ENCODE measurements at regions not wholly inside any gene's neighbourhood (a gene's known extent, or its start where the extent isn't known, plus 50 kb on each side); places are given as distances from the start of the nearest gene placed in this dataset.
"Not testable (repeated sequence)": the region's sequence is repeated elsewhere in the genome, so short reads cannot be mapped to it uniquely, and the experiment has no call there.

DNA sequence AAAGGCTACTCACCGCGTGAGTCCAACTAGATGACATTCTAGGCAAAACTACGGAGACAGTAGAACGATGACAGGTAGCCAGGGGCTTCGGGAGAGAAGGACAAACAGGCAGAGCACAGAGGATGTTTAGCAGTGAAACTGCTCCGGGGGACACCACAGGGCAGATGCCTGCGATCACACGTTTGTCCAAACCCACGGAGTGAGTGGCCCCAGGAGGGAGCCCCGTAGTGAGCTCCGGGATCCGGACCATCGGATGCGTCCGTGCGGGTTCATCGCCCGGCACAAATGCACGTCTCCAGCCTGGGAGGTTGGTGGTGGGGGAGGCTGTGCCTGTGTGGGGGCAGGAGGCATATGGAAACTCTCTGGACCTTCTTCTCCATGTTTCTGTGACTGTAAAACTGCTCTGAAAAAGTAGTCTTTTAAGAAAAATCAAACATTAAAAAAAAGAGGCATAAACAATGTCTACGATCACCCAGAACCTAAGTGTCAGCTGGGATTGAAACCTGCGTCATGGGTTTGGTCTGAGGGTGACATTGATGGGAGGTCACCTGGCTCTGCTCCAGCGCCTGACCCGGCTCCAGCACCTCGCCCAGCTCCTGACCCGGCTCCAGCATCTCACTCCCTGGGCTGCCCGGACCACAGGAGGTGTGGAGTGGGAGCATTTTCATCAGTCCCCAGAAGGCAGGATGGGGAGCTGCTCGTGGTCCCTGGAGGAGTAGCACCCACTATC is 83.0 kb upstream of the CTDP1 start:
- DNase-seq, result no peak

DNA sequence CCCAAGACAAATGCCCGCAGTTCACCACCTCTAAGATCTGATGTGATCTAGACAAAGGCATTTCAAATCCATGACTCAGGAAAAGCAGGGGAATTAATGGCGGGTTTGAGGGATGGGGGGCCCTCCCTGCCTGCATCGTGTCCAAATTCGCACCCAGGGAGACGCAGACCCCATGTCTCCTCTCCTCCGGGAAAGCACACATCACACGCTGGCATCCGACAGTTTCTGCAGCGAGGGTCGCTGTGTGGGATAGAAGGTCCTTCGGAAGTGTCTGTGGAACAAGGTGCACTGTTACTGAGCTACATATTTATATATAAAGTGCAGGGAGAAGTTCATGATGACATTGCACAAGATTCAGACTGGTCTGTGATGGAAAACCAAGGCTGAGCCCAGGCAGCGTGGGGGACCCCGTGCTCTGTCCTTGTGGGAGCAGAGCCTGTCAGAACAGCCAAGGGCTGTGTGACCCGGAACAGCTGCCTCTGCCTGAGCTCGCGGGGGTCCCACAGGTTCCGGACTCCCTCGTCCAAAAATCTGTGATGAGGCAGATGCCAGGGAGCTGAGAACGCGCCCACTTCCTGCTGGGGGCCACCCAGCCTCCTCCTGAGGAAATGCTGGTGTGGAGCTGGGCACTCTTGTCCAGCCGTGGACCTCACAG is 82.3 kb upstream of the CTDP1 start:
- DNase-seq, result no peak

DNA sequence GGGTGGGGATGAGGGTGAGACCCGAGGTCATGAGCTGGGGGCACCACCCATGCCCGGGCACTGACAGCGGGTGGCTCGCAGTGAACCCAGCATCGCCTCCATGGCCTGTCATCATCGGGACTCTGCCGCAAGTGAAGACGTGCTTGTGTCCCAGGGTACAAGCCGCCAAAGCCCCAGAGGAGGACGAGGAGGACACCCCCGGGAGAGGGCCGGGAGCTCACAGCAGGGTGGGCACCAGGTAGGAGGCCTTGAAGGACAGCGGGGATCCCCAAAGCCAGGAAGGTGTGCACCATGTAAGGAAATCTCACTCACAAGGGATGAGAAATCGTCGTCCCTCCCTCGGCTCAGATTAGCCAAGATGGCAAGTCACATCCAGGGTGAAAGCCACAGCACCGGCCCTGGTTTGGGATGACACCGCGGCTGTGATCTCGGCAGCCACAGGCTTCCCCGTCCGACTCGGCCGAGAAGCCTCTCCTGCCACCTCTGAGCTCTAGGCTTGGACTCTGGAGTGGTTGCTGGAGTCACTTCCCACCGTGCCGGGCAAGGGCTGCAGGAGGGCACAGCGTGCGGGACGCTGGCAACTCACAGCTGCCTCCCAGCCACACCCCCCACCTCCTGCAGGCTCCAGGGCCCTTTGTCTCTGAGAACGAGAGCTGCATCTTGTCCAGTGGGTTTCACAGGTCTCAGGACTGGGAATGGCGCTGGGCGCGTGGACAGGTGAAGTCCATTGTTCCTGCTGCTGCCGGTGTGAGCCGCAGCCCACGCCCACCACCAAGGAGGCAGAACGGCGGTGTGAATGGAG is 81.6 kb upstream of the CTDP1 start:
- no peak for DNase-seq

DNA sequence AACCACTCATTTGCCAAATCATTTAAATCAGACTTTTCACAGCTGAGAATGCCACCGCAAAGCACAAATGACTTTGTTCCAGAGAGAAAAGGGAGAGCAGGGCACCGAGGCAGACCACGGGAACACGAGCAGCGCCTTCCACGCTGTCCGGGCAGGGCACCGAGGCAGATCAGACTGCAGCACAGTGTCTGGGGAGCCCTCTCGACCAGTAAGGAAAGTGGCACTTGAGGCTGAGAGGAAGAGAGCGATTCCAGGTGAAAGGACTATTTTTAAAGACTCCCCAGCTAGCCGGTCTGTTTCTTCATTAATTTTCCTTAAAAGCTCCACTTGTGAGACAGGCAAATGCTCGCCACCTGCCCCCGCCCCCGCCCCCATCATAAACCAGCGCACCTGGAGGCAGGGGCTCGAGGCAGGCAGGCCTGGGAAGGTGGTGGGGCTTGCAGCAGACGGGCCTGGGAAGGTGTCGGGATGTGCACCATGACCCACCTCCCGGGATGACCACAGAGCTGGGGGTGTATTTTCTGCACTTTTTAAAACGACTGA is 80.9 kb upstream of the CTDP1 start:
- no peak for DNase-seq

DNA sequence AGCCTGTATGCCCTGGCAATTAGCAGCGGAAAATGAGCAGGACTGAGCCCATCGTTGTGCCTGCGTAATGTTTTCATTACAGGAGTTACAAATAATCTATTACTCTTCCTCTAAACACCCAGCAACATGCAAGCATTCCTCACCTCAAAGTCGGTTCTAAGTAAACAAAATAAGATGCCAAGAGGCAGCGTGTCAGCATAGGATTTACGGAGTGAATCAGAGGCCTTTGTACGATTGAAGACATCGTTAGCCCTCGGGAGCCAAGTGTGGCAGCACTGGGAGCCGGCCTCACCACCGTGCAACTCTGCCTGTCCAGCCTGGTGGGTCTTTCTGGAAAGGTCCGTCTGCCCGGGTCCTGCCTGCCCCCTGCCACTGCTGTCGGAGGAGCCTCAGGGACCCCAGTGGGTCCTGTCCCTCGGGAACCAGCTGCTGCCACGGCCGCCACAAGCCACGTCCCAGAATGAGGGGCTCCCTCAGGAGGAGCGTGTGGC is 80.1 kb upstream of the CTDP1 start:
- peak; percentile 4 for DNase-seq

DNA sequence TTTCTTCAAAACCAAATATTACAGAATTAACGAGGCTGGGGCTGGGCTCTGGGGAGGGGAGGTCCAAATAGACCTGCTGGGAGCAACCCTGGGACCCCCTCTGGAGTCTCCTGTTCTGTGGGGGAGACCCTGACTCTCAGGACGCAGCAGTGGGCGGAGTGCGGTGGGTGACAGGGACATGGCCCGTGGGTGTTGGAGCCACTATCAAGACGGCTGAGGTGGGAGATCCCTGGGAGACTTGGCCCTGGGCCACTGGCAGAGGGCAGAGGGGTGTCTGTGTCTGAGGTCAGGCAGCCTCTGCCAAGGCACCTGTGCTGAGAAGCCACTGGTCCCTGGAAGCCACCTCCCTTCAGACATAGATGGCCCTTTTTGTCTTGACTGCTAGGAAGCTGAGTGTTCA is 79.5 kb upstream of the CTDP1 start:
- no peak for DNase-seq

DNA sequence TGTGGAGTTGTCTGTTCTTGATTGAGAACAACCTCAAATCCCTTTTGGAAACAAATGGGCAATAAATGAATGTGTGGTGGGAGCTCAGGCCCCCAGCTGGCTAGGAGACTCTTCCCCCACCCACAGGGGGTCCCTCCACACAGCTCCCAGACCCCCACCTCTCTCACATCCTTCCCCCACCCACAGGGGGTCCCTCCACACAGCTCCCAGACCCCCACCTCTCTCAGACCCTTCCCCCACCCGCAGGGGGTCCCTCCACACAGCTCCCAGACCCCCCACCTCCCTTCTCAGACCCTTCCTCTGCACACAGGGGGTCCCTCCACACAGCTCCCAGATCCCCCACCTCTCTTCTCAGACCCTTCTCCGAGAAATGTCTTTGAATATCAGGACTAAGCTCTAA is 79.0 kb upstream of the CTDP1 start:
- DNase-seq, result no peak

DNA sequence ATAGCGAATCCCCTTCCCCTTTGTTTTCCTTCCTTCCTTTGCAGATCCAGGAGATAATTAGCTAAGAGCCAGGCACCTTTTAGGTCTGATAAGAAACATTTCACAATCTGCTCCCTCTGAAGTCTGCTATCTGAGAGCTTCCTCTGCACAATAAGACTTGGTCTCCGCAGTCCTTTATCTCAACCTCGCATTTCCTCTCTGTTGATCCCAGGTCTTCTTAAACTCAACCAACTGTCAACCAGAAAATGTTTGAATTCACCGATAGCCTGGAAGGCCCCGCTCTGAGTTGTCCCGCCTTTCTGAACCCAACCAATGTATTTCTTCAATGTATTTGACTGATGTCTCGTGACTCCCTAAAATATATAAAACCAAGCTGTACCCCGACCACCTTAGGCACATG is 78.4 kb upstream of the CTDP1 start:
- DNase-seq, result no peak

DNA sequence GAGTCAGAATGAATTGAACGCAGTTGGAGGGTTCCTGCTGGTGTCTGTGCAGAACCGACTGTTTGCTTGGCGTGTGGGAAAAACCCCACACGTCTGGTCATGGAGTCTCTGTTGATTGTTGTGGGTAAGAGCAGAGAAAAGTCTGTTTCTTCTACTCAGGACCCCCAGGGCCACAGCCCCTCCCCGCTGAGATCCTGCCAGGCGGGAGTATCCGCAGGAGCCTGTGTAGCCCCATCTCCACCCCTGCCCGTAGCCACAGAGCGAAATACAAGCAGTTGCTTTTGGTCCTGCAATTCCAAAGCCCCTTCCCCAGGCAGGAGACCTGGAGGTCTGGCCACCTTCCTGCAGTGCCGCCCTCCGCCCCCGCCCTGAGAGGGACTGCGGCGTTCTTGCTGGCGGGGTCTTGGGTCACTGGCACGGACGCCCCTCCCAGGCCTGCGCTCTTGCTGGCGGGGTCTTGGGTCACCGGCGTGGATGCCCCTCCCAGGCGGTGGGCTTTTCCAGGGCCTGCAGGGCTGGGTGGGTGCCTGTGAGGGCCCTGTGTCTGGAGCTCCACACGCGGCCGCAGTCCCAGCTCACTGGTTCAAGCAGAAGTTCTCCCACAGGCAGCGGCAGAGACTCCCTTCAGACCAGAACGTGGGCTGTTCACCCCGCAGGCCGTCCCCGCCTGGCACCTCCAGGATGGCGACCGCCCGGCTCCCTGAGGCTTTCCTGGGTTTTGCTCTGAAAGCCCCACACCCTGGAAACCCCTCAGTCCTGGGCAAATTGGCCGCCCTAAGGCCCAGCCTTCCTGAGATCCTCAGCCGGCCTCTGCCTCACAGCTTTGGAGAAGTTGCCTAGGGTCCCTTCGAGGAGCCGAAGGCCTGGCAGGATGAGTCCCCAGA is 76.0 kb upstream of the CTDP1 start:
- no peak for DNase-seq

DNA sequence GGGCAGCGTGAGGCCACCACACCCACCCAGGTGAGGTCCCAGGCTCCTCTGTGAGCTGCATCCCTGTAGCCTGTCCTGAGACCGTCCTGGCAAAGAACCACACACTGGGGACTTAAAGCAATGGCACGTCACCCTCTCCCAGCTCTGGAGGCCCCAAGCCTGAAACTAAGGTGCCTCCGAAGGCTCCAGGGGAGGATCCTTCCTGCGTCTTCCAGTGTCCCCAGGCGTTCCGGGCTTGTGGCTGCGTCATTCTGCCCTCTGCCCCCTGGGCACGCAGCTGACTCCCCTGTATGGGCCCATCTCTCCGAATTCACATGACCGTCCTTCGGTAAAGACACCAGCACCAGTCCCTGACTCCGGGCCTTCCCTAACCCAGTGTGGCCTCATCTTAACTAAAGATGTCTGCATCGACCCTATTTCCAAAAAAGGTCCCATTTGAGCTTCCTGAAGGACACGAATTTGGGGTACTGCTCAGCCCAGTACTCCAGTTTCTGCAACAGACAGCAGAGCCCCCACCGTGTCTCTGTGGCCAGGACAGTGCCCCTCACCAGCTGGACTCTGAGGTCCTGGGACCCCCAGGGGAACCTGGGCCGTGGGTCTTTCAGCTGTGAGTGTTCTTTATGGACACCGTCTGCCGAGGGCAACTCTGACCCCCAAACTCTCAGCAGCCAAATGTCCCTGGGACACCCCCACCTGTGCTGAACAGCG is 75.2 kb upstream of the CTDP1 start:
- no peak for DNase-seq

DNA sequence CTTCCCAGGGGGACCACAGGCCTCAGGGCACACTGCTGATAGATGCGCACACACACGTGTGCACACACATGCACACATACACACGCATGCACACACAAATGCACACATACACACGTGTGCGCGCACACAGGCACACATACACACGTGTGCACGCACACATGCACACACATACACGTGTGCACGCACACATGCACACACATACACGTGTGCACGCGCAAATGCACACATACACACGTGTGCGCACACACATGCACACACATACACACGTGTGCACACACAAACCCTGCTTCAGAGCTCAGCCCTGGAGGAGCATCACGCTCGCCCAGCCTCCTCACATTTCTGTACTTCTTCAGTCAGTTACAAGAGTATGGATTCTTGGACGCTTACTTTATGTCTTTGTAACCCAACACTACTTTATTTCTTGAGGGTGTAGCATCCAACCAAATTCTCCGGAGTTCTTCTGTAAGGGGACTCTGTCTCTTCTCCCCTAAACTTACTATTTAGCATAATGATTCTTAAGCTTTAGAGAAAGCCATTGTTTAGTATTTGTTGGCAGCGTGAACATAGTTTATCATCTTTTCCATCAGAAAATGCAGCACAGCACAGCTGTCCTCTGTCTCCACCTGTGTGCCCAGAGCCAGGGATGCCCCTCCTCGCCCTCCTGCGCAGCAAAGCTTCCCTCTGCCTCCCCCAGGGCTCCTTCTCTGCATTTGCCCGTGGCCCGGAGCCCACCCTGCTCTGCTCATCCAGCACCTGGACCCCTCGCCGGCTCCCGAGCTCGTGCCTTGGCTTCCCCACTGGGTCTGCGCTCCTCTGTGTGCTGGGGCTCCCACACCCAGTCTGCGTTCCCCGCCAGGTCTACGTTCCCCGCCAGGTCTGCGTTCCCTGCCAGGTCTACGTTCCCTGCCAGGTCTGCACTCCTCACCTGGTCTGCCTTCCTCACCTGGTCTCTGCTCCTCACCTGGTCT is 74.4 kb upstream of the CTDP1 start:
- no peak for DNase-seq

DNA sequence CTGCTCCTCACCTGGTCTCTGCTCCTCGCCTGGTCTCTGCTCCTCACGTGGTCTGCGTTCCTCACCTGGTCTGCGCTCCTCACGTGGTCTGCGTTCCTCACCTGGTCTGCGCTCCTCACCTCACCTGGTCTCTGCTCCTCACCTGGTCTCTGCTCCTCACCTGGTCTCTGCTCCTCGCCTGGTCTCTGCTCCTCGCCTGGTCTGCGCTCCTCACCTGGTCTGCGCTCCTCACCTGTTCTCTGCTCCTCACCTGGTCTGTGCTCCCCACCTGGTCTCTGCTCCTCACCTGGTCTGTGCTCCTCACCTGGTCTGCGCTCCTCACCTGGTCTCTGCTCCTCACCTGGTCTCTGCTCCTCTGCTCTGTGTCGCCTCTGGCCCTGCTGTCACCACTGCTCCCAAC is 73.5 kb upstream of the CTDP1 start:
- DNase-seq, result not testable (repeated sequence)

DNA sequence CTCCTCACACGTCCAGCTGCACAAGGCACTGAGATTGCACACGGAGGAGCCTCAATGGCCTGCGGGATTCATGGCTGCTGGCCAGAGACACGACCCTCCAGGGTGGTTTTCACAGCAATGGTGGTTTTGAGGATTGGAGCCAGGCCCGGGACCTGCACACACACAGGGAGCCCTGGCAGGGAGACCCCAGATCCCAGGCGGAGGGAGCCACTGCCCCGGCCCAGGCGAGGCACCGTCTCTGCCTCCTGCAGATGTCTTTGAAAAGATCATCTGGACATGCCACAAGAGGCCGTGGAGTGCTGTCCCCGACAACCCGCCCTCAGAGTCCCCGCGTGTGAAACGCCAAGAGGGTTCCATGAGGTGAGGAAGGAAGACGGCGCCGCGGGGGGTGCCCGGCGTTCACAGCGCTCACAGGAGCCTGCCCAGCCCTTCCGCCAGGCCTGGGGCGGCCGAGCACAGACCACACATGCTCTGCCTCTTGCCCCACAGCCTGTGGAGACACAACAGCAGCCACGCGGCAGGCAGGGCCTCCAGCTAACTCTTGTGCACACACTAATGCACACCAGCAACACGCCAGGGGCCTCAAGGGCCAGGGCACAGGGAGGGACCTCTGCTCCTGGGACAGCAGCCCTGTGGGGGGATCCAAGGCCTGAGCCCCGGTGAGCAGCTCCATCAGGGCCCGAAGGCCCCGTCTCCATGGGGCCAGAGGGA is 72.8 kb upstream of the CTDP1 start:
- DNase-seq, result no peak

DNA sequence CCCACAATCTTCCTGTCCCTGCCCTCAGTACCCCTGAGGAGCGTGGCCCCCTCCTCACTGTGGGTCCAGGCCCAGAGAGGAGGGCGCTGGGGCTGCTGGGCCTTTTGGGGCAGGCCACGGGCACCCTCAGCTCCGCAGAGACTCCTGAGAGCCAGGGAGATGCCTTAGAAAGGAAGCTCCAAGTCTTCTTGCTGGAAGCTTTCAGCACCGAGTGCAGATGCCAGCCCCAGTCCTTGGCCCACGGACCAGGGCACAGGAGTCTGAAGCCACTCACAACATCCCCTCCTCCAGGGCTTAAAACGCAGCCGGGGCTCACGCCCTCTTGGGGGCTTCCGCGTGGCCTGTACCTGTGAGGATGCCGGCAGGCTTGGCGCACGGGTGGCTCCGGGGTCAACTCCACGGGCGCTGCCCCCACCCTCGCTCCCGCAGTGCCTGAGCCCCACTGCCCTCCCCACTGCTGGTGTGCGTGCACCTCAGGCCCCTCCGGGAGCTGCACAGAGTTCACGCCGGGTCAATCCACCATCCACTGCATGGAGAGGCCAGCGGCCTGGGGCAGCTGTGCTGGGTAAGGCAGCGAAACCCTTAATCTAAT is 72.1 kb upstream of the CTDP1 start:
- DNase-seq, result no peak

DNA sequence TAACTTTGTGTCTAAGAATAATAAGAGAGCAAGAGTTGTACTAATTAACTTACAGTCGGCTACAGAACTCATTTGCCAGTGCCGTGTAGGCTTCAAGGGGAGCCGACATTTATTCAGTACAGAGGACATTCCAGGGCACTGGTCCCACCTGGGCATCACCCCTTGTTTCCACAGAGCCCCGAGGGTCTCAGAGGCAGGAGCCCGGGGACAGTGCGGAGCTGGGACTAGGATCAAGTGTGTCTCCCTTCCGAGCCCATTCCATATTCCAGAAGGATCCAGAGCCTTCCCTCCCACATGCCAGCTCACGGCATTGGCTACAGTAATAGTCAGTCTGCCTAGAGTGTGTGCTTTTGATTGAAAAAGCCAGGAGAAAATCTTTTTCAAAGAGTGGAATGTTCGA is 71.5 kb upstream of the CTDP1 start:
- DNase-seq, result no peak

DNA sequence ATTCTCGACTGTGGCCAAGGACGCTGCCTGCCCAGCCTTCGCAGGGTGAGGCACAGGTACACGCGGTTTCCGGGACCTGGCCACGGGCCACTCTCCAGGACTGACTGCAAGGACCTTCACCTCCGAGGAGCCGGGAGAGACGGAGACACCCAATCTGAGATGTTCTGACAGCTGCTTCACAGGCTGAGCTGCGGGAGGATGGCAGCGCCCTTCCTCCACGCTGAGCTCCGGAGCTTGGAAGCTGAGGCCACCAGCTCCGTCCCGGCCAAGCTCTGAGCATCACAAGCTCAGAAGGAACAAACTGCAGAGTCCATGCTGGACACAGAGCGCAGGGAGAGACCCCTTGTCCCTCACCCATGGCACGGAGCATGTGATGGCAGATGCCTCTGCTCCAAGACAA is 71.1 kb upstream of the CTDP1 start:
- DNase-seq, result no peak

DNA sequence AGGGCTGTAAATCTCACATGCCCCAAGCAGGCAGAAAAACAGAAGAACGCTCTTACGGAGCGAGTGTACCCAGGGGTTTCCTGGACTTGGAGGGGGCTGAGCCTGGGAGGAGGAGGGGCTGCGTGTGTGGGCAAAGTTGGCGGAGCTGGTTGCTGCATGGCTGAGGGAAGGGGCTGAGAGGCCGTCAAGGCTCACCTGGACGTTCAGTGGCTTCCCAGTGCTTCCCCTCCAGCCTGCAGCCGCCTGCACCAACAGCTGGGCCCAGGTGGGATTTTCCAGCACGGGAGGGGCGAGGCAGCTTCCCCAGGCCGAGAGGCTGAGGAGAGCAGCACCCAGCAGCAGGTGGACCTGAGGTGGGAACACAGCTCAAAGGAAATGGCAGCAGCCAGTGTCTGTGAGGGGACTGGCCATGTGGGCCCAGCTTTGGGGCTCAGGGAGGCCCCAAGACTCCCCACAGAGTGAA is 70.6 kb upstream of the CTDP1 start:
- no peak for DNase-seq

DNA sequence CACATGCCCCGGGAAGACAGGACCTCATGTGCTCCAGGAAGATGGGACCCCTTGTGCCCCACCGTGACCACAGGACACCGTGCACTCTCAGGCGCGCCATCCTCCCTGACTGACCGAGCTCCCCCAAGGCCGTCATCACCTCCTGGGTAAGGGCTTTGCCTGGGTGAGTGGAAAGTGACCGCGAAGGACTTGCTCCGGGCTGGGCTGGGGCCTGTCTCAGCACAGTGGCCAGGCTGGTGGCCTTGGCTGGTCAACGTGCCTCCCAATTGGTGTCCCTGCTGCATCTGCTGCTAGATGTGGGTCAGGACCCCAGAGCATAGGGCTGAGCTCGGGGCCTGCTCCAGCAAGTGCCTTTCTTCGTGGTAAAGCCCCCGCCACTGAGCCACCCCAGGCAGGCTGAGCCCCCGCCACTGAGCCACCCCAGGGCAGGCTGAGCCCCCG is 69.7 kb upstream of the CTDP1 start:
- no peak for DNase-seq

DNA sequence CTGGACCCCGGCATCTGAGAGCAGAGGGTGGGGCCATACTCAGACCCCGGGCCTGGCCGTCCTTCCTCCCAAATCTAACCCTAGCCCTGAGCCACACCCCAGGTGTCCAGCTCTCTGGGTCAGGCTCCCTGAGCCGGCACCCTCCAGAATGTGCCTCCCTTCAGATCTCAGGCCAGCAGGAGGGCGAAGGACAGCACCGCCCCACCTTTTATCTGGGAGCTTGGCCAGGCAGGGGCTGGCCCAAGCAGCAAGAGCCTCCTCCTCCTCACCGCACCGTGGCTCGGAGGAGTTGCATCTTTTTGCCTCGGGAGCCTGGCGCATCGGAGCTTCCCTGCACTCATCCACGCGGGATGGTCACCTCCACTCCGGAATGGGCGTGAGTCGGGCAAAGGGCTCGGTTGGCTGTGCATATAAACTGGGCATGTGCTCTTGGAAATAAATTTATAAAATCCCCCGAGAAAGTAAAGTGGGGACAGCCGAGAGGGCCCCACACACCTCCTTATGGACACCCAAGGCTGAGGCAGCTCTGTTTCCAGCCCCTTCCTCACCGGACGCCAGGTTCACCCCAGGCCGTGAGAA is 69.1 kb upstream of the CTDP1 start:
- DNase-seq, result no peak
